Epithelial cell of proximal tubule (primary cell): ENCODE measurements at regions not wholly inside any gene's neighbourhood (a gene's known extent, or its start where the extent isn't known, plus 50 kb on each side); places are given as distances from the start of the nearest gene placed in this dataset.

ENCODE experiments used
- DNase-seq: peaks from one replicate; pipeline ENCODE4 v3.0.0-alpha.2; 2011; ENCODE audit warnings: low read depth
- H3K4me3 ChIP-seq: 2 replicates; pipeline ENCODE4 v1.5.1; 2011; ENCODE audit warnings: low read depth, mild to moderate bottlenecking, low read length
- CTCF ChIP-seq: conservative IDR thresholded peaks from 2 replicates; pipeline ENCODE4 v1.5.1; 2012; ENCODE audit warnings: low read depth, mild to moderate bottlenecking, low read length

- no peak for DNase-seq
- TF ChIP-seq CTCF: no peak
Measured at GRCh38 chr5:124089578-124089977, 577.6 kb downstream of the CSNK1G3 start.

GRCh38 chr5:124088289-124089032 lies 576.5 kb downstream of the CSNK1G3 start:
- no peak for DNase-seq
- no peak for TF ChIP-seq CTCF
- no peak overlapping the region for H3K4me3 ChIP-seq

More at GRCh38 chr5:124089578-124089977, 577.6 kb downstream of the CSNK1G3 start:
- no peak overlapping the region for H3K4me3 ChIP-seq

GRCh38 chr5:124087752-124088151 lies 575.8 kb downstream of the CSNK1G3 start:
- DNase-seq: no peak
- no peak overlapping the region for H3K4me3 ChIP-seq
- no peak for TF ChIP-seq CTCF

- no peak overlapping the region for H3K4me3 ChIP-seq
- DNase-seq: no peak
- TF ChIP-seq CTCF: no peak
Measured at GRCh38 chr5:124080256-124080655, 568.3 kb downstream of the CSNK1G3 start.

GRCh38 chr5:124079062-124079461 lies 567.1 kb downstream of the CSNK1G3 start:
- DNase-seq: no peak
- TF ChIP-seq CTCF: no peak
- no peak overlapping the region for H3K4me3 ChIP-seq

GRCh38 chr5:124074500-124074899 lies 562.5 kb downstream of the CSNK1G3 start:
- TF ChIP-seq CTCF: no peak
- no peak overlapping the region for H3K4me3 ChIP-seq
- DNase-seq: no peak

GRCh38 chr5:124072570-124072969 lies 560.6 kb downstream of the CSNK1G3 start:
- DNase-seq: no peak
- H3K4me3 ChIP-seq: no peak overlapping the region
- TF ChIP-seq CTCF: no peak
